IMR-90 (cell line): ENCODE measurements at regions not wholly inside any gene's neighbourhood (a gene's known extent, or its start where the extent isn't known, plus 50 kb on each side); places are given as distances from the start of the nearest gene placed in this dataset.

Experiments used
- ATAC-seq: fragments of 200-7000 bp; cut with Tn5 transposase; 2 replicates; pipeline ENCODE4 v1.9.1; 2020; ENCODE audit warnings: low read depth, mild to moderate bottlenecking, moderate library complexity
- BruUV-seq: library from RNA; stranded (reverse); fragments of 400-500 nt; replicated peaks from 2 replicates; lab custom pipeline; 2021; lab: Mats Ljungman, UMichigan
- CTCF ChIA-PET: fragments of 300-600 bp; formaldehyde crosslinking; extraction: SDS; loops from one replicate; lab custom pipeline; 2021; ENCODE audit warnings: antibody characterized with exemption; lab: Yijun Ruan, JAX
- POLR2A ChIA-PET: fragments of 300-600 bp; sonication (Branson Sonifier 250); formaldehyde crosslinking; loops from one replicate; lab custom pipeline; 2022; ENCODE audit warnings: antibody characterized with exemption; ENCODE audit not compliant: unreplicated experiment; lab: Charles Lee
- DNase-seq: peaks from one replicate; pipeline ENCODE4 v3.0.0; 2013
- H2AFZ ChIP-seq: replicated peaks from 2 replicates; pipeline ENCODE3; 2013; ENCODE audit warnings: low read length, mild to moderate bottlenecking; ENCODE audit not compliant: poor library complexity
- H2AK5ac ChIP-seq: 2 replicates; pipeline ENCODE4 v1.6.1; 2013; ENCODE audit warnings: low read depth, low read length, inconsistent platforms
- H2AK9ac ChIP-seq: replicated peaks from 2 replicates; pipeline ENCODE3; 2013; ENCODE audit warnings: mild to moderate bottlenecking, low read depth, low read length, moderate library complexity; ENCODE audit not compliant: poor library complexity
- H2BK120ac ChIP-seq: 2 replicates; pipeline ENCODE4 v1.6.1; 2013; ENCODE audit warnings: low read depth, low read length, inconsistent platforms
- H2BK15ac ChIP-seq: 3 replicates; pipeline ENCODE4 v1.6.1; 2013; ENCODE audit warnings: low read depth, low read length, inconsistent platforms
- H2BK20ac ChIP-seq: 2 replicates; pipeline ENCODE4 v1.6.1; 2013; ENCODE audit warnings: low read depth, mild to moderate bottlenecking, inconsistent platforms, low read length, moderate library complexity
- H2BK5ac ChIP-seq: 2 replicates; pipeline ENCODE4 v1.6.1; 2013; ENCODE audit warnings: mild to moderate bottlenecking, low read depth, low read length, inconsistent platforms; ENCODE audit not compliant: poor library complexity, severe bottlenecking
- H3K14ac ChIP-seq: replicated peaks from 2 replicates; pipeline ENCODE4 v1.6.1; 2013; ENCODE audit warnings: low read depth, low read length, inconsistent platforms
- H3K18ac ChIP-seq: 2 replicates; pipeline ENCODE4 v1.6.1; 2013; ENCODE audit warnings: low read depth, low read length, control low read depth
- H3K23ac ChIP-seq: 2 replicates; pipeline ENCODE4 v1.6.1; 2013; ENCODE audit warnings: low read depth, low read length, inconsistent platforms
- H3K27ac ChIP-seq: 2 replicates; pipeline ENCODE4 v1.5.1; 2013; ENCODE audit warnings: mild to moderate bottlenecking, control low read depth, low read length; ENCODE audit not compliant: insufficient read depth
- H3K27me3 ChIP-seq: 2 replicates; pipeline ENCODE4 v1.6.1; 2013; ENCODE audit warnings: low read length; ENCODE audit not compliant: control insufficient read depth, insufficient read depth
- H3K36me3 ChIP-seq: 2 replicates; pipeline ENCODE4 v1.6.1; 2013; ENCODE audit warnings: low read length, mixed read lengths; ENCODE audit not compliant: control insufficient read depth, insufficient read depth
- H3K4ac ChIP-seq: 2 replicates; pipeline ENCODE4 v1.6.1; 2013; ENCODE audit warnings: low read depth, low read length, inconsistent platforms
- H3K4me1 ChIP-seq: 2 replicates; pipeline ENCODE4 v1.6.1; 2013; ENCODE audit warnings: low read length, mixed read lengths; ENCODE audit not compliant: control insufficient read depth, insufficient read depth
- H3K4me2 ChIP-seq: 2 replicates; pipeline ENCODE4 v1.6.1; 2013; ENCODE audit warnings: low read depth, mild to moderate bottlenecking, control low read depth, low read length, moderate library complexity
- H3K4me3 ChIP-seq: 2 replicates; pipeline ENCODE4 v1.5.1; 2013; ENCODE audit warnings: low read depth, mild to moderate bottlenecking, control low read depth, low read length, moderate library complexity; ENCODE audit not compliant: insufficient read depth
- H3K56ac ChIP-seq: 2 replicates; pipeline ENCODE4 v1.6.1; 2013; ENCODE audit warnings: low read length, inconsistent platforms; ENCODE audit not compliant: insufficient read depth; ENCODE audit errors: extremely low read depth
- H3K79me1 ChIP-seq, 2 experiments: 2 replicates each; pipeline ENCODE4 v1.6.1; 2013; ENCODE audit warnings: low read length in 2 of 2, inconsistent platforms in 1 of 2, low read depth in 1 of 2
- H3K9ac ChIP-seq: 2 replicates; pipeline ENCODE4 v1.6.1; 2013; ENCODE audit warnings: low read depth, low read length, control low read depth
- H3K9me1 ChIP-seq: 2 replicates; pipeline ENCODE4 v1.6.1; 2013; ENCODE audit warnings: low read length, inconsistent platforms; ENCODE audit not compliant: insufficient read depth
- H3K9me3 ChIP-seq: 2 replicates; pipeline ENCODE4 v1.6.1; 2013; ENCODE audit warnings: low read length; ENCODE audit not compliant: control insufficient read depth, insufficient read depth
- H4K20me1 ChIP-seq: 2 replicates; pipeline ENCODE4 v1.6.1; 2013; ENCODE audit warnings: low read length, inconsistent platforms; ENCODE audit not compliant: insufficient read depth
- H4K5ac ChIP-seq: 2 replicates; pipeline ENCODE4 v1.6.1; 2013; ENCODE audit warnings: mild to moderate bottlenecking, low read depth, low read length, control low read depth
- H4K8ac ChIP-seq, 2 experiments: 2 replicates each; pipeline ENCODE4 v1.6.1; 2013; ENCODE audit warnings: low read depth in 2 of 2, low read length in 2 of 2, control low read depth in 1 of 2, inconsistent platforms in 1 of 2
- H4K91ac ChIP-seq: 2 replicates; pipeline ENCODE4 v1.6.1; 2013; ENCODE audit warnings: low read depth, low read length, inconsistent platforms; ENCODE audit not compliant: insufficient read depth
- BHLHE40 ChIP-seq: fragments of 150-350 bp; IDR thresholded peaks from 2 replicates; pipeline ENCODE4 v1.6.1; 2016; ENCODE audit warnings: mild to moderate bottlenecking, low read depth, low read length
- CEBPB ChIP-seq: IDR thresholded peaks from 2 replicates; pipeline ENCODE4 v1.6.1; 2012; ENCODE audit warnings: low read depth, low read length, improper control_type of control experiment
- WGBS, 2 experiments: methylation state at CpG; one replicate each; pipeline versions ENCODE4 v1.1.5 to v1.1.7; 2013; ENCODE audit warnings: missing lambda C conversion rate in 2 of 2; ENCODE audit not compliant: insufficient read length in 1 of 2; ENCODE audit errors: extremely low coverage in 2 of 2; 5-methylcytosine and 5-hydroxymethylcytosine counted together
- dilution Hi-C: fragments of 300-500 bp; cut with HindIII; formaldehyde crosslinking; loops from one replicate; pipeline ENCODE4 v1.14.3; 2018; ENCODE audit warnings: low sequenced_read_pairs; ENCODE audit not compliant: unreplicated experiment
- in situ Hi-C: fragments of 300-500 bp; cut with MboI; formaldehyde crosslinking; loops from 3 replicates; pipeline ENCODE4 v1.14.3; 2019; ENCODE audit warnings: low sequenced_read_pairs, inconsistent platforms, mixed read lengths
- intact Hi-C: fragments of 100-400 bp; cut with micrococcal nuclease; formaldehyde crosslinking; loops from 2 replicates; pipeline ENCODE4 v1.10.0; 2022

GRCh38 chr2:114252713-114253112, 189.7 kb upstream of the DPP10 start:
- Histone ChIP-seq H2BK5ac (no peak overlapping the region), H4K8ac (no peak overlapping the region), H3K9me1 (no peaks in the 10 kb centered on the region), H2AK9ac (no peak overlapping the region), H2BK120ac (no peak overlapping the region), H4K20me1 (no peaks in the 10 kb centered on the region), H3K23ac (no peak overlapping the region), H3K79me1 (no peaks in the 10 kb centered on the region), H4K5ac (no peak overlapping the region), H3K18ac (no peak overlapping the region), H3K27me3 (no peaks in the 10 kb centered on the region), H3K56ac (no peak overlapping the region), H3K27ac (no peak overlapping the region), H3K4me2 (no peak overlapping the region), H2AFZ (no peak overlapping the region), H2BK20ac (no peak overlapping the region), H3K14ac (no peak overlapping the region), H3K4me3 (no peak overlapping the region), H3K4me1 (no peaks in the 10 kb centered on the region), H3K4ac (no peak overlapping the region), H3K36me3 (no peaks in the 10 kb centered on the region), H3K9me3 (no peaks in the 10 kb centered on the region), H3K9ac (no peak overlapping the region), H2BK15ac (no peak overlapping the region), H4K91ac (no peak overlapping the region), H2AK5ac (no peak overlapping the region)
- BruUV-seq = no TSS peak
- DNase-seq (no peak), ATAC-seq (no peak)
- intact Hi-C loops = no loop called here
- POLR2A ChIA-PET = no interaction called here
- TF ChIP-seq BHLHE40 (no peak), CEBPB (peak; percentile 37; the same call in 1 of the 2 replicates)
- in situ Hi-C loops = no loop called here
- CTCF ChIA-PET = no interaction called here
- dilution Hi-C loops = no loop called here
- no CpG with 5 or more reads among the region's 1 CpG for WGBS, 2 experiments
